GM12878 (cell line): ENCODE measurements at regions not wholly inside any gene's neighbourhood (a gene's known extent, or its start where the extent isn't known, plus 50 kb on each side); places are given as distances from the start of the nearest gene placed in this dataset.
"Not testable (repeated sequence)": the region's sequence is repeated elsewhere in the genome, so short reads cannot be mapped to it uniquely, and the experiment has no call there.

Source experiments
- CHD2 ChIP-seq: IDR thresholded peaks from 2 replicates; pipeline ENCODE4 v1.6.1; 2011; ENCODE audit warnings: low read depth, low read length, improper control_type of control experiment, borderline replicate concordance
- CTCF ChIP-seq, 3 experiments: IDR thresholded peaks in 2 of 3; conservative IDR thresholded peaks in 1 of 3; 2 replicates each; pipeline ENCODE4 v1.5.1; 2011; ENCODE audit warnings: low read depth in 3 of 3, low read length in 3 of 3, mild to moderate bottlenecking in 3 of 3, control low read depth in 2 of 3, moderate library complexity in 2 of 3, inconsistent platforms in 1 of 3, mixed read lengths in 1 of 3; ENCODE audit not compliant: control insufficient read depth in 2 of 3, insufficient read depth in 1 of 3; ENCODE audit errors: extremely low read depth in 1 of 3
- ESRRA ChIP-seq: IDR thresholded peaks from 2 replicates; pipeline ENCODE4 v1.6.1; 2012; ENCODE audit warnings: mild to moderate bottlenecking, low read length, improper control_type of control experiment
- ETV6 ChIP-seq, 2 experiments: fragments of 450-650 bp in 1 of 2; IDR thresholded peaks in 1 of 2; conservative IDR thresholded peaks in 1 of 2; 2 replicates each; pipeline ENCODE4 v1.6.1; 2014; ENCODE audit warnings: antibody characterized with exemption in 1 of 2, borderline replicate concordance in 1 of 2, low read depth in 1 of 2, mild to moderate bottlenecking in 1 of 2, moderate library complexity in 1 of 2
- HDAC6 ChIP-seq: fragments of 200-600 bp; sonication (generic); IDR thresholded peaks from one replicate; pipeline ENCODE4 v1.8.0; 2017; ENCODE audit warnings: antibody characterized with exemption; ENCODE audit not compliant: unreplicated experiment
- IRF4 ChIP-seq: IDR thresholded peaks from 2 replicates; pipeline ENCODE4 v1.6.1; 2011; ENCODE audit warnings: low read depth, low read length
- MAX ChIP-seq: IDR thresholded peaks from 2 replicates; pipeline ENCODE4 v1.6.1; 2012; ENCODE audit warnings: low read depth, low read length, improper control_type of control experiment
- NFYB ChIP-seq: IDR thresholded peaks from 2 replicates; pipeline ENCODE4 v1.6.1; 2011; ENCODE audit warnings: low read depth, mild to moderate bottlenecking, low read length, improper control_type of control experiment, moderate library complexity; ENCODE audit not compliant: insufficient read depth
- NRF1 ChIP-seq: conservative IDR thresholded peaks from 2 replicates; pipeline ENCODE4 v1.6.1; 2011; ENCODE audit warnings: mild to moderate bottlenecking, low read depth, low read length, improper control_type of control experiment
- RFX5 ChIP-seq: IDR thresholded peaks from 2 replicates; pipeline ENCODE4 v1.6.1; 2011; ENCODE audit warnings: low read depth, low read length, improper control_type of control experiment
- TCF12 ChIP-seq: IDR thresholded peaks from 2 replicates; pipeline ENCODE4 v1.6.1; 2011; ENCODE audit warnings: low read depth, mild to moderate bottlenecking, low read length

- not testable (repeated sequence) for TF ChIP-seq NFYB; NRF1; MAX; TCF12; ESRRA; IRF4; CHD2; CTCF (IDR thresholded peaks at IDR 0.05 in 2 of 3, conservative IDR thresholded peaks at IDR 0.05 in 1 of 3; ENCODE audit: control insufficient read depth in 2 of 3, extremely low read depth in 1 of 3, insufficient read depth in 1 of 3, low read depth in 3 of 3, low read length in 3 of 3); HDAC6; RFX5; ETV6 (conservative IDR thresholded peaks at IDR 0.05 in 1 of 2, IDR thresholded peaks at IDR 0.05 in 1 of 2; ENCODE audit: borderline replicate concordance in 1 of 2, low read depth in 1 of 2)
These were observed 107.1 kb upstream of the TPTE start for GRCh38 chr21:10414121-10414924.
